Renal cortical epithelial cell (primary cell): ENCODE measurements at regions not wholly inside any gene's neighbourhood (a gene's known extent, or its start where the extent isn't known, plus 50 kb on each side); places are given as distances from the start of the nearest gene placed in this dataset.

ENCODE experiments used
- DNase-seq: peaks from one replicate; pipeline ENCODE4 v3.0.0-alpha.2; 2011; ENCODE audit warnings: low read depth

DNA sequence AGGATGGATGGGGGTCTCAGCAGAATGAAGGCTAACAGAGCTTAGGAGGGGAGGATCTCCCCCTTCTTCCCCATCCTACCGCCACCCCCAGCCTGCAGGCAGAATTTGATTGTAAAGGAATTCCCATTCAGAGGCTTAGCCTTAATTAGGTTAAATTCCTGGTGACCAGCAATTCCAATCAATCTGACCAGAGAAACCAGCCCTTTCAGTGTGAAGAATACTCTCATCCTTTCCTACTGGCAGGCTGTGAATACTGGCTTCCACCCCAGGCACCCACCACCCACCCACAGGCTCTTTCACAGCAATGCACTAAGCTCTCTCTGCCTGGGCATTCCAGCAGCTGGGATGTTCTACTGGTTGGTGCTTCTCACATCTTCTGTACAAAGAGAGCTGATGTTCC lies 137.9 kb upstream of the LYZL1 start:
- DNase-seq = no peak

- DNase-seq = no peak
These were observed 131.5 kb upstream of the LYZL1 start for GRCh38 chr10:29157321-29157720.

DNA sequence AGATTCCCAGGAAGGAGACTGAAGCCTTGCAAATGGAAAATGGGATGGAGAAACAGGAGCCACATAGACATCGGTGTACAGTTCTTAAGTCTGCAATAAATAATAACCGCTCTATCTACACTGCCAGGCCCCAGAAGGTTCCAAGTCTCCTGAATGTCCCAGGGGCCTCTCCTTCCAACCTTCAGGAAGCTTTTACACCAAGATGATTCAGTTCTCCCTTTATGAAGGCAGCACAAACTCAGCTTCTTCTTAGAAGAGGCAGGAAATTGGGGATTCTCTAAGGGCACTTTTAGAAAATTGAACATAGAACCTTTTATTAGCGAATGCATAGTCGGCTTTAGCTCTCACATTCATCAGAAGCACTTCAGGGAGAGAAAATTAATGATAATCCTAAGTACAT lies 130.8 kb upstream of the LYZL1 start:
- DNase-seq = no peak

GRCh38 chr10:29160150-29160617 lies 128.7 kb upstream of the LYZL1 start:
- peak; percentile 96 for DNase-seq

- peak; percentile 59 for DNase-seq
These were observed 125.1 kb upstream of the LYZL1 start for GRCh38 chr10:29163746-29164145.

DNA sequence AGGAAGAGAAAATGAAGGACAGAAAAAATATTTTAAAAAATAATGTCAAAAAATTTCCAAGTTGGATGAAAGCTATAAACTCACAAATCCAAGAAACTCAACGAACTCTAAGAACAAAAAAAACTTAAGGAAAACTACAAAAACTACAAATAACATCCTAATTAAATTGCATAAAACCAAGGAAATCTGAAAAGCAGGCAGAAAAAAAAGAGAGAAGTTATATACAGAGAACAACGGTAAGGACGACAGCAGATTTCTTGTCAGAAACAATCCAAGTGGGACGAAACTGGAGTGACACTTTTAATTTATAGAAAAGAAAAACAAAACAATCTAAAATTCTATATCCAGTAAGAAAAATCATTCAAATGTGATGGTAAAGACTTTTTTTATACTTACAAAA lies 122.2 kb upstream of the LYZL1 start:
- no peak for DNase-seq

GRCh38 chr10:29169021-29169420 lies 119.8 kb upstream of the LYZL1 start:
- no peak for DNase-seq

GRCh38 chr10:29171717-29172116 lies 117.2 kb upstream of the LYZL1 start:
- no peak for DNase-seq

DNA sequence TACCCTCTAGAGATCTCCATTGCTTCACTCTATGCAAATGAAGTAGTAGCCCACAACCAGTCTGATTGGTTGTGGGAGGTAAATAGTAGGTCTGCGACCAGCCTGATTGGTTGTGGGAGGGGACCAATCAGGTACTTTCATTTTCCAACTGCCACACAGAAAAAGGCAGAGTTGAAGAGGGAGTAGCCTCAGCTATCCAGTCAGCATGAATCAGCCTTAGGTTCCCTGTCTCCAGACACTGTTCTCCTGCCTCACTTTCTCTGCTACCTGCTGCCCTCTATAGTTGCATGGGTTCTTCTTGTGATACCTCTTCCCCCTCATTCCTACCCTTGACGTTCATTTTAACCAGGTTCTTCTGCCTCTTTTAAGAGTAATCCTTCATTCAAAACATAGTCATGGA lies 114.5 kb upstream of the LYZL1 start:
- no peak for DNase-seq

DNA sequence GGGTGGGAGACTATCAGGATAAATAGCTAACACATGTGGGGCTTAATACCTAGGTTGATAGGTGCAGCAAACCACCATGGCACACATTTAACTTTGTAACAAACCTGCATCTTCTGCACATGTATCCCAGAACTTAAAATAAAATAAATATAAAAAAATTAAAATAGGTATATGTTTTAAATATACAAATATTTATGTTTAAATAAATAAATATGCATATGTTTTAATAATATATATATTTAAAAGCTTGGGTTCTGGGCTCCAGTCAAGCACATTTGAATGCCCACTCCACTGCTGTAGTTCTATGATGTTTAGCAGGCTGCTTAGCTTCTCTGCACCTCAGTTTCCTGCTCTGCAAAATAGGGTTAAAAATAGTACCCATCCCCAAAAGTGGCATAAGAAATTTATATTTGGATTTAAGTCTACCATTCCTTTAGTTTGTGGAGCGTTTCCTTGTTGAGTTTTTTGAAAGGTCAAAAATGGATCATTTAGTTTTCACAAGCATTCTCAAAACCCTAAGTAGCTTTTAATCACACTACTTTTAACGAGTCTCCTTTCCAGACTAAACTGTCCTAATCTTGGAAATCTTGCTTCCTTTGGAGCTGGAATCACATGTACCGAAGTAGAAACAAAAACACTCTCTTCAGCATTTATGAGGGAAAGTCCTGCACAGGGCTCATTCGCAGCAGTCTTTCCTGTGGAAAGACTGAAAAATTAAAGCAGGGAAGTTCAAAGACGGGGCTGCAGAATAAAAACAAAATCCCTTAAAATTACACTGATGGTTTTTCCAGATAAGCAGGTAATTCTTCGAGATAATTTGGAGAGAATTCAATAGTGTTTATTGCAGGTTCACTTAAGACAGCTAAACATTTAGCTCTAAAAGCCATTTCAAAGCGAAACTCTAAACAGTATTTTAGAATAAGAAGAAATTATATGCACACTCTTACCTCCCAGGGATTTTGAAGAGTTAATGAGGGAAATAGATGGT lies 111.7 kb upstream of the LYZL1 start:
- no peak for DNase-seq

GRCh38 chr10:29181936-29182335 lies 106.9 kb upstream of the LYZL1 start:
- no peak for DNase-seq

- no peak for DNase-seq
These were observed 105.4 kb upstream of the LYZL1 start for GRCh38 chr10:29183301-29183945.

DNA sequence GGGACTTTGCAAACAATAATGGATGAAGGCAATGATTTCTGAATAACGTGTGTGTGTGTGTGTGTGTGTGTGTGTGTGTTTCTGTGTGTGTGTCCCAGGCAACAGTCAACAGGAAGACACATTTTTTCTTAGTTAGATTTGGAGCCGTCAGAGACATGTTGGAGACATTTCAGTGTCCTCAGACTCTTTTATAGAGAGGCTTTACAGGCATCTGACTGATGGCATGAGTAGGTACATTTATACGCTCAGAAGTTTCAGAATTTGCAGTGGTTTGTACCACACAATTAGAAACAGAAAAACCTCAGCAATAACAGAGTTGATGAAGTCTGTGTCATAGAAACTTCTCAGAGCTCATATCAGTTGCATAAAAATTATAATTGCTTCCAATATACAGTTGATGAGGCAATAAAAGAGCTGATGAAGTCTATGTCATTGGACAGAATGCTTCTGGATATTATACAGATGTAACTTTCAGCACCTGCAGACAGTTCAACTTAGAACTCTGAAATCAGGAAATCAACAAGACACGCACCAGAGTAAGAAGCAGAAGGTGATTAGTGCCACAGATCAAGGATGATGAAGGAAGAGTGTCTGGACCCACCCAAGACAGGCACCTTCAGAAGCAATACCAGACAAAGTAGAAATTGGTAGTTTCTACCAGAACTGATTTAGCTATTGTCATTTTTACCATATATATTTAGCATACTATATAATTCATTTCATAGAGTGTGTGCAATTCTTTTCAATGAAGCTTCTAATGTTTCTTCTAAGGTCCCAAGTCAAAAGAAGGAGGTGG lies 104.5 kb upstream of the LYZL1 start:
- DNase-seq = no peak

- DNase-seq = no peak
These were observed 103.8 kb upstream of the LYZL1 start for GRCh38 chr10:29185050-29185449.

GRCh38 chr10:29186221-29186620 lies 102.6 kb upstream of the LYZL1 start:
- DNase-seq = no peak

DNA sequence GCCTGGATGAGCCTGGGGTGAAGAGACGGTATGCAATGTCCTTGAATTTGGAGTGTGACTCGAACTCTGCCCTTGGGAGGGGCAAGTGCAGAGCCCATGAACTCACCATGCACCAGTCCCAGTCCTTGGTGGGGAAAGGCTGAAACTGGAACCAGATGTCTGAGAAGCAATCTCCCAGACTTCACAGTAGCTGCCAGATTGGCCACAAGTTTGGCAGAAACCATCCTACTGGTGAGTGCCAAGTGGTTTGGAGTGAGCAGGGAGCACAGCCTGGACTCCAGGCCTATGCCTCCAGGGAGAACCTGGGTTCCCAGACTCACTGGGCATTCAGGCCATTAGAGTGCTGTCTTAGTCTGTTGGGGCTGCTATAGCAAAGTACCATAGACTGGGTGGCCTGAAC lies 99.6 kb upstream of the LYZL1 start:
- DNase-seq = no peak

GRCh38 chr10:29191674-29192073 lies 97.2 kb upstream of the LYZL1 start:
- DNase-seq = no peak

DNA sequence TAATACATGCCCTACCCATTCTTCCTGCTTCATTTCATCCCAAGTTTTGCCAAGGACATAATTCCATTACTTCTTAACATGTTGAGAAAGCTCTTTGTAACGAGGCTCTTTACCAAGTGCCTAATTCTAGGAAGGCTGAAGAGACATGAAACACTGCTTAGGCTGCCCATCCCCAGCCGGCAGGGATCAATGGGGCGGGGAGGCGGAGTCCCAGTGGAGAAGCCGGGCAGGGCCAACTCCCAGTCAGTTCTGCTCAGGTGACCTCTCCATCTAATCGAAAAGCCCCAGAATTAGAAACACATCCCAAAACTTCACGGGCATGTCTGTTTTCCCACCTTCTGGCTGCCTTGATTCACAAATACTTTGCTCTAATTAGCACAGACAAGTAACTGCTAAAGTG lies 89.5 kb upstream of the LYZL1 start:
- no peak for DNase-seq

DNA sequence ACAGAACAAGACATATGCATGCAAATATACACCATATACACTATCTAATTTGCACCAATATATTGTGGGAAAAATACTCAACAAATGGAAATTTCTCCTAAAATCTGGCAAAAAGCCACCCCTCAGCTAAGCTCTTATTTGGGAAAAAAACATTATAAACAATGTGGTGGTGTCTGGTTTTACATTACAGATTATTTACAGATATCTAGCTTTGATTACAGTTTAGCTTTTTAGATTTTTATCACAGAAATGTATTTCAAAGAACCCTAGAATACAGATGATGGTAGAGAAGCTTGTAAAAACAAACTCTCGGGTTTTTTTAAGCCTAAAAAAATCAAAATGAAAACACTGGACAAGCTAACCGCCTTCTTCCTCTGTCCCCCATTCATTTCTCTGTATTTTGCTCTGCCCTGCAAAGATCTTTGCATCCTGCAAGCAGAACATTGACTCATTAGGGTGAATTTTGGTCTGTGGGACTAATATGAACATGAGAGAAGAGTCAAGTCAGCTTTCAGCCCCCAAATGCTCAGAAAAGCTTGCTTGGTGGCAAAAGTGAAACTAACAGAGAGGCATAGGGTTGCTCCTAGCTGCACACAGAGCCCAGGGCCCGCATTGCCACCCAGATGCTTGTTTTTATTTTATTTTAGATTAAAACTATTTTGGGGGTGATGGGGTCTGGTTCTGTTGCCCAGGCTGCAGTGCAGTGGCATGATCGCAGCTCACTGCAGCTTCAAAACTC lies 88.8 kb upstream of the LYZL1 start:
- DNase-seq = no peak

DNA sequence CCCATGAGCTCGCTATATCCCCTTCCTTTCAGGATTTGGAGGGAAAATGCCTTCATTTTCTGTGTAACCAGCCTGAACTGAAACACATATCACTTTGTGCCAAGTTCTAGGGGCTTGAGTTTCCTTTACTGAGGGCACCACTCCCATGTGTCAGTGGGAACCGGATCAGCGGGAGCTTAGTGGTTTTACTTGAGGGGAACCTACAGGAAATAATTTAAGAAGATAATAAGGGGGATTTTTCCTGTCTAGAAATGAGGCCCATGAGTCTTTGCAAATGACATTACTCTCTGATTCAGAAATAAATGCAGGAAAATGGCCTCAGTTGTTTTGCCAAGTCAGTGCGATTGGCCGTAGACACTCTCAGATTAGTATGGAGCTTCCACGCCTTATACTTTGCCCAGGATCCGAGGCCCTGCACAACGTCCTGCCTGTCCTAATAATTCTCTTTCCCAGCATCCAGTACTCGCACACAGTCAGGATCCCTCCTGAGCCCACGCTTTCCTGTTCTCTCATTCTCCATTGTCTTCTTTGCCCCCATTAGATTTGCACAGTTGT lies 86.4 kb upstream of the LYZL1 start:
- no peak for DNase-seq

- DNase-seq = no peak
These were observed 85.4 kb upstream of the LYZL1 start for GRCh38 chr10:29203432-29203831.
